ELF-1 (cell line): ENCODE measurements at regions not wholly inside any gene's neighbourhood (a gene's known extent, or its start where the extent isn't known, plus 50 kb on each side); places are given as distances from the start of the nearest gene placed in this dataset.
A peak's percentile ranks its signal among the peaks of the same experiment; 100 is the strongest.
"Not testable (repeated sequence)": the region's sequence is repeated elsewhere in the genome, so short reads cannot be mapped to it uniquely, and the experiment has no call there.

Experiments used
- DNase-seq: peaks from one replicate; pipeline ENCODE4 v3.0.0-alpha.2; 2016; ENCODE audit warnings: low read depth, low spot score

- no peak for DNase-seq
Observed at GRCh38 chr11:103584720-103585119, 451.7 kb upstream of the DDI1 start.

- no peak for DNase-seq
Observed at GRCh38 chr11:103585401-103585800, 451.0 kb upstream of the DDI1 start.

GRCh38 chr11:103585911-103586310 is 450.5 kb upstream of the DDI1 start:
- DNase-seq, result no peak

GRCh38 chr11:103586756-103587155 is 449.7 kb upstream of the DDI1 start:
- DNase-seq, result no peak

- no peak for DNase-seq
Observed at GRCh38 chr11:103587901-103588788, 448.3 kb upstream of the DDI1 start.

- no peak for DNase-seq
Observed at GRCh38 chr11:103591554-103591953, 444.9 kb upstream of the DDI1 start.

GRCh38 chr11:103594283-103594682 is 442.2 kb upstream of the DDI1 start:
- DNase-seq, result no peak

GRCh38 chr11:103596315-103596714 is 440.1 kb upstream of the DDI1 start:
- no peak for DNase-seq

GRCh38 chr11:103601225-103601846 is 435.1 kb upstream of the DDI1 start:
- DNase-seq, result peak; percentile 66

GRCh38 chr11:103602840-103603239 is 433.6 kb upstream of the DDI1 start:
- no peak for DNase-seq

- DNase-seq, result no peak
Observed at GRCh38 chr11:103604310-103604709, 432.1 kb upstream of the DDI1 start.

- no peak for DNase-seq
Observed at GRCh38 chr11:103608566-103608965, 427.9 kb upstream of the DDI1 start.

- DNase-seq, result peak; percentile 66
Observed at GRCh38 chr11:103609117-103610066, 427.0 kb upstream of the DDI1 start.

- no peak for DNase-seq
Observed at GRCh38 chr11:103610435-103610834, 426.0 kb upstream of the DDI1 start.

GRCh38 chr11:103611526-103612260 is 424.7 kb upstream of the DDI1 start:
- not testable (repeated sequence) for DNase-seq

GRCh38 chr11:103612451-103612850 is 424.0 kb upstream of the DDI1 start:
- DNase-seq, result not testable (repeated sequence)

GRCh38 chr11:103616586-103616985 is 419.9 kb upstream of the DDI1 start:
- DNase-seq, result not testable (repeated sequence)

- no peak for DNase-seq
Observed at GRCh38 chr11:103618528-103618927, 417.9 kb upstream of the DDI1 start.

GRCh38 chr11:103619480-103619879 is 417.0 kb upstream of the DDI1 start:
- DNase-seq, result no peak

- no peak for DNase-seq
Observed at GRCh38 chr11:103619938-103620337, 416.5 kb upstream of the DDI1 start.

- DNase-seq, result no peak
Observed at GRCh38 chr11:103622296-103622695, 414.1 kb upstream of the DDI1 start.
